H9 (cell line): ENCODE measurements at regions not wholly inside any gene's neighbourhood (a gene's known extent, or its start where the extent isn't known, plus 50 kb on each side); places are given as distances from the start of the nearest gene placed in this dataset.

Experiments
- DNase-seq: peaks from one replicate; pipeline ENCODE4 v3.0.0-alpha.2; 2017
- H2AFZ ChIP-seq: one replicate; pipeline ENCODE4 v1.6.1; 2013; ENCODE audit warnings: mild to moderate bottlenecking, low read length, control low read depth, moderate library complexity
- H2AK5ac ChIP-seq: 2 replicates; pipeline ENCODE4 v1.6.1; 2013; ENCODE audit warnings: low read length, control low read depth, mixed read lengths; ENCODE audit not compliant: insufficient read length
- H2BK120ac ChIP-seq: one replicate; pipeline ENCODE4 v1.6.1; 2013; ENCODE audit warnings: low read depth, mild to moderate bottlenecking, low read length, control low read depth, inconsistent platforms; ENCODE audit not compliant: poor library complexity, severe bottlenecking
- H2BK12ac ChIP-seq: 2 replicates; pipeline ENCODE4 v1.6.1; 2013; ENCODE audit warnings: low read length, control low read depth, mixed read lengths, low read depth; ENCODE audit not compliant: insufficient read length
- H2BK15ac ChIP-seq: 2 replicates; pipeline ENCODE4 v1.6.1; 2013; ENCODE audit warnings: low read depth, low read length, control low read depth
- H2BK20ac ChIP-seq: one replicate; pipeline ENCODE4 v1.6.1; 2013; ENCODE audit warnings: low read depth, mild to moderate bottlenecking, low read length, control low read depth, inconsistent platforms; ENCODE audit not compliant: poor library complexity, severe bottlenecking
- H2BK5ac ChIP-seq: 2 replicates; pipeline ENCODE4 v1.6.1; 2013; ENCODE audit warnings: low read length, control low read depth, mixed read lengths; ENCODE audit not compliant: insufficient read length
- H3K14ac ChIP-seq: 2 replicates; pipeline ENCODE4 v1.6.1; 2013; ENCODE audit warnings: low read length, control low read depth; ENCODE audit not compliant: insufficient read depth
- H3K18ac ChIP-seq: 2 replicates; pipeline ENCODE4 v1.6.1; 2013; ENCODE audit warnings: low read depth, mild to moderate bottlenecking, mixed read lengths, low read length, control low read depth; ENCODE audit not compliant: insufficient read length
- H3K23ac ChIP-seq: 2 replicates; pipeline ENCODE4 v1.6.1; 2013; ENCODE audit warnings: low read length, control low read depth, mixed read lengths, low read depth; ENCODE audit not compliant: insufficient read length
- H3K23me2 ChIP-seq: 2 replicates; pipeline ENCODE4 v1.6.1; 2013; ENCODE audit warnings: low read depth, mild to moderate bottlenecking, mixed read lengths, low read length, control low read depth; ENCODE audit not compliant: insufficient read length, poor library complexity, severe bottlenecking
- H3K27ac ChIP-seq: 2 replicates; pipeline ENCODE4 v1.5.1; 2013; ENCODE audit warnings: low read length, control low read depth, mixed read lengths, low read depth; ENCODE audit not compliant: insufficient read length
- H3K27me3 ChIP-seq: 2 replicates; pipeline ENCODE4 v1.6.1; 2013; ENCODE audit warnings: low read length, control low read depth, inconsistent platforms; ENCODE audit not compliant: insufficient read depth
- H3K4ac ChIP-seq: 2 replicates; pipeline ENCODE4 v1.6.1; 2013; ENCODE audit warnings: low read depth, mild to moderate bottlenecking, control low read depth, inconsistent platforms, low read length, moderate library complexity
- H3K4me1 ChIP-seq: 2 replicates; pipeline ENCODE4 v1.6.1; 2013; ENCODE audit warnings: low read length, control low read depth, inconsistent platforms; ENCODE audit not compliant: insufficient read depth
- H3K4me2 ChIP-seq: 2 replicates; pipeline ENCODE4 v1.6.1; 2013; ENCODE audit warnings: low read length, control low read depth, mixed read lengths; ENCODE audit not compliant: insufficient read length, insufficient read depth
- H3K56ac ChIP-seq: 2 replicates; pipeline ENCODE4 v1.6.1; 2013; ENCODE audit warnings: low read depth, mild to moderate bottlenecking, mixed read lengths, low read length, control low read depth; ENCODE audit not compliant: insufficient read length
- H3K79me1 ChIP-seq: 2 replicates; pipeline ENCODE4 v1.6.1; 2013; ENCODE audit warnings: low read depth, mild to moderate bottlenecking, moderate library complexity, low read length, control low read depth, inconsistent platforms; ENCODE audit not compliant: insufficient read depth, poor library complexity, severe bottlenecking
- H3K79me2 ChIP-seq: 2 replicates; pipeline ENCODE4 v1.6.1; 2013; ENCODE audit warnings: low read length, control low read depth, inconsistent platforms; ENCODE audit not compliant: insufficient read depth
- H3K9ac ChIP-seq: 2 replicates; pipeline ENCODE4 v1.6.1; 2013; ENCODE audit warnings: low read length, control low read depth, mixed read lengths; ENCODE audit not compliant: insufficient read length; ENCODE audit errors: extremely low read depth
- H3K9me3 ChIP-seq: one replicate; pipeline ENCODE4 v1.6.1; 2013; ENCODE audit warnings: low read depth, low read length, inconsistent platforms; ENCODE audit not compliant: control insufficient read depth
- H3T11ph ChIP-seq: one replicate; pipeline ENCODE4 v1.6.1; 2013; ENCODE audit warnings: mild to moderate bottlenecking, low read length, control low read depth, inconsistent platforms
- H4K20me1 ChIP-seq: one replicate; pipeline ENCODE4 v1.6.1; 2013; ENCODE audit not compliant: control insufficient read depth, insufficient read length, insufficient read depth
- H4K5ac ChIP-seq: 2 replicates; pipeline ENCODE4 v1.6.1; 2013; ENCODE audit warnings: low read depth, mild to moderate bottlenecking, mixed read lengths, low read length, control low read depth; ENCODE audit not compliant: insufficient read length
- H4K8ac ChIP-seq: replicated peaks from 2 replicates; pipeline ENCODE4 v1.6.1; 2013; ENCODE audit warnings: low read length, control low read depth, mixed read lengths, low read depth; ENCODE audit not compliant: insufficient read length
- H4K91ac ChIP-seq: 2 replicates; pipeline ENCODE4 v1.6.1; 2013; ENCODE audit warnings: low read depth, mild to moderate bottlenecking, moderate library complexity, mixed read lengths, low read length, control low read depth; ENCODE audit not compliant: insufficient read length
- H3K27ac Mint-ChIP-seq, 3 experiments: 2 replicates in 2 of 3; 3 replicates in 1 of 3; pipeline ENCODE4 v1.8.0; 2020 to 2021; ENCODE audit warnings: mixed read lengths in 3 of 3, mild to moderate bottlenecking in 1 of 3, moderate library complexity in 1 of 3
- H3K27me3 Mint-ChIP-seq: 2 replicates; pipeline ENCODE4 v1.8.0; 2021; ENCODE audit warnings: low read depth, mild to moderate bottlenecking, moderate library complexity, mixed read lengths
- H3K36me3 Mint-ChIP-seq, 3 experiments: 2 replicates in 2 of 3; 3 replicates in 1 of 3; pipeline ENCODE4 v1.8.0; 2020 to 2021; ENCODE audit warnings: low read depth in 3 of 3, mixed read lengths in 3 of 3; ENCODE audit not compliant: insufficient read depth in 1 of 3
- H3K4me1 Mint-ChIP-seq, 2 experiments: 2 replicates each; pipeline ENCODE4 v1.8.0; 2020; ENCODE audit warnings: mixed read lengths in 2 of 2
- H3K4me3 Mint-ChIP-seq, 2 experiments: 2 replicates in 1 of 2; 3 replicates in 1 of 2; pipeline ENCODE4 v1.8.0; 2020 to 2021; ENCODE audit warnings: mild to moderate bottlenecking in 2 of 2, mixed read lengths in 2 of 2, moderate library complexity in 1 of 2
- H3K9me3 Mint-ChIP-seq, 2 experiments: 2 replicates in 1 of 2; 3 replicates in 1 of 2; pipeline ENCODE4 v1.8.0; 2020; ENCODE audit warnings: mild to moderate bottlenecking in 2 of 2, mixed read lengths in 2 of 2, moderate library complexity in 1 of 2
- CTCF ChIP-seq: fragments of 200-600 bp; sonication (generic); conservative IDR thresholded peaks from 3 replicates; pipeline ENCODE4 v1.8.0; 2021; ENCODE audit warnings: antibody characterized with exemption, mild to moderate bottlenecking
- WGBS: extraction: QIAGEN DNeasy Blood & Tissue Kit; methylation state at CpG from one replicate; pipeline ENCODE4 v1.1.7; 2013; ENCODE audit warnings: missing lambda C conversion rate, low lambda C conversion rate, mixed read lengths; ENCODE audit not compliant: insufficient read length; ENCODE audit errors: extremely low coverage; 5-methylcytosine and 5-hydroxymethylcytosine counted together

DNA sequence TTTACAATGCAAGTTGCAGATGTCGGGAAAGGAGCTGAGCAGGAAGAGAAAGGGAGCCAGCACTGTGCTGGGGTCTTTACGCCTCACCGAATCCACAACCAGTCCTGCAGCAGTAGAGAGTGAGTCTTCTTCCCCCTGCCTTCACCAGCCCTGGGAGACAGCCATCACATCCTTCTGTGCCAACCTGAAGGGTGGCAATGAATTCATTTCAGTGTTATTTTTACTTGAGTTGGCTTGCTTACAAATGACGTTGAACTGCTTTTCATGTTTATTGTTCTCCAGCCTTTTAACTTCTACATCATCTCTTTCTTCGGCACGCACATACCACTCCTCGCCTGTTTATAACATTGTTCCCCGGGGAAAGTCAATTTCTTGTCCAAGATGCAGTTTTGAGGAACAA, 77.1 kb downstream of the TRIM42 start:
- H3K36me3 Mint-ChIP-seq = no peaks in the 10 kb centered on the region
- Histone ChIP-seq H2BK20ac (no peak overlapping the region), H2BK120ac (no peak overlapping the region), H2BK5ac (no peak overlapping the region), H3K23me2 (no peaks in the 10 kb centered on the region), H3K18ac (no peak overlapping the region), H3K4ac (no peak overlapping the region), H3K23ac (no peak overlapping the region), H4K8ac (no peak overlapping the region), H3K9me3 (no peaks in the 10 kb centered on the region), H2BK15ac (no peak overlapping the region), H4K91ac (no peak overlapping the region), H2AFZ (no peak overlapping the region), H3K9ac (no peak overlapping the region), H3K27ac (no peak overlapping the region), H4K5ac (no peak overlapping the region), H2BK12ac (no peak overlapping the region), H3K79me2 (no peaks in the 10 kb centered on the region), H3K4me2 (no peak overlapping the region), H3K14ac (no peak overlapping the region), H3K79me1 (no peaks in the 10 kb centered on the region), H3T11ph (no peak overlapping the region), H3K4me1 (no peaks in the 10 kb centered on the region), H3K56ac (no peak overlapping the region), H2AK5ac (no peak overlapping the region), H3K27me3 (no peaks in the 10 kb centered on the region), H4K20me1 (no peaks in the 10 kb centered on the region)
- peaks cover 6 to 11% of the 10 kb centered on the region in 2 experiments; a peak in 3 of 4 replicates for H3K4me1 Mint-ChIP-seq
- peaks cover 6% of the 10 kb centered on the region for H3K27me3 Mint-ChIP-seq
- TF ChIP-seq CTCF = no peak
- no peaks in the 10 kb centered on the region for H3K9me3 Mint-ChIP-seq
- no peak overlapping the region for H3K4me3 Mint-ChIP-seq
- no CpG with 5 or more reads among the region's 8 CpGs for WGBS
- no peak for DNase-seq
- H3K27ac Mint-ChIP-seq = no peak overlapping the region
